Hematopoietic multipotent progenitor cell (in vitro differentiated cells): ENCODE measurements at regions not wholly inside any gene's neighbourhood (a gene's known extent, or its start where the extent isn't known, plus 50 kb on each side); places are given as distances from the start of the nearest gene placed in this dataset.
"Not testable (repeated sequence)": the region's sequence is repeated elsewhere in the genome, so short reads cannot be mapped to it uniquely, and the experiment has no call there.

ENCODE experiments used
- DNase-seq, 3 donors: peaks; one replicate each; pipeline ENCODE4 v3.0.0-alpha.2; 2011 to 2015; ENCODE audit warnings: low read depth in 2 of 3, low spot score in 2 of 3

- DNase-seq, result no peak
Observed at GRCh38 chr17:63171428-63172393, 205.7 kb downstream of the TANC2 start.

- DNase-seq, result no peak
Observed at GRCh38 chr17:63173450-63173849, 207.4 kb downstream of the TANC2 start.

- no peak for DNase-seq
Observed at GRCh38 chr17:63173903-63174302, 207.9 kb downstream of the TANC2 start.

GRCh38 chr17:63178530-63178929 lies 212.5 kb downstream of the TANC2 start:
- no peak for DNase-seq

GRCh38 chr17:63181856-63182255 lies 215.8 kb downstream of the TANC2 start:
- no peak for DNase-seq

- no peak for DNase-seq
Observed at GRCh38 chr17:63185420-63185819, 219.4 kb downstream of the TANC2 start.

- DNase-seq, result no peak
Observed at GRCh38 chr17:63189082-63189481, 223.0 kb downstream of the TANC2 start.

- DNase-seq, result no peak
Observed at GRCh38 chr17:63189930-63190329, 223.9 kb downstream of the TANC2 start.

- DNase-seq, result no peak
Observed at GRCh38 chr17:63190821-63191370, 224.9 kb downstream of the TANC2 start.

- no peak for DNase-seq
Observed at GRCh38 chr17:63191610-63192009, 225.6 kb downstream of the TANC2 start.

- DNase-seq, result no peak
Observed at GRCh38 chr17:63193827-63194226, 227.8 kb downstream of the TANC2 start.

- peak in 2 of 3 donors; percentile 7 to 35 for DNase-seq
Observed at GRCh38 chr17:63196772-63197335, 230.8 kb downstream of the TANC2 start.

- DNase-seq, result no peak
Observed at GRCh38 chr17:63203652-63204051, 237.6 kb downstream of the TANC2 start.

GRCh38 chr17:63221939-63222338 lies 224.2 kb downstream of the CYB561 start:
- no peak for DNase-seq

- peak in 2 of 3 donors; percentile 1 for DNase-seq
Observed at GRCh38 chr17:63222655-63223054, 223.5 kb downstream of the CYB561 start.

- no peak for DNase-seq
Observed at GRCh38 chr17:63223212-63223911, 222.7 kb downstream of the CYB561 start.

- no peak for DNase-seq
Observed at GRCh38 chr17:63224644-63225043, 221.5 kb downstream of the CYB561 start.

- DNase-seq, result not testable (repeated sequence)
Observed at GRCh38 chr17:63226720-63227119, 219.4 kb downstream of the CYB561 start.

GRCh38 chr17:63231015-63231620 lies 215.0 kb downstream of the CYB561 start:
- DNase-seq, result peak in 1 of 3 donors; percentile 4

- no peak for DNase-seq
Observed at GRCh38 chr17:63232565-63233310, 213.4 kb downstream of the CYB561 start.
